Epithelial cell of proximal tubule (primary cell): ENCODE measurements at regions not wholly inside any gene's neighbourhood (a gene's known extent, or its start where the extent isn't known, plus 50 kb on each side); places are given as distances from the start of the nearest gene placed in this dataset.

Source experiments
- DNase-seq: peaks from one replicate; pipeline ENCODE4 v3.0.0-alpha.2; 2011; ENCODE audit warnings: low read depth
- H3K4me3 ChIP-seq: 2 replicates; pipeline ENCODE4 v1.5.1; 2011; ENCODE audit warnings: low read depth, mild to moderate bottlenecking, low read length
- CTCF ChIP-seq: conservative IDR thresholded peaks from 2 replicates; pipeline ENCODE4 v1.5.1; 2012; ENCODE audit warnings: low read depth, mild to moderate bottlenecking, low read length

GRCh38 chr2:201966691-201967438, 66.8 kb upstream of the FZD7 start:
- no peak overlapping the region for H3K4me3 ChIP-seq
- TF ChIP-seq CTCF = no peak
- DNase-seq = no peak

- no peak for DNase-seq
- TF ChIP-seq CTCF = no peak
- H3K4me3 ChIP-seq = no peak overlapping the region
Measured at GRCh38 chr2:201968050-201968449, 65.6 kb upstream of the FZD7 start.

- H3K4me3 ChIP-seq = no peak overlapping the region
- no peak for TF ChIP-seq CTCF
- no peak for DNase-seq
Measured at GRCh38 chr2:201968476-201968875, 65.2 kb upstream of the FZD7 start.

GRCh38 chr2:201969241-201969937, 64.3 kb upstream of the FZD7 start:
- no peak for DNase-seq
- no peak overlapping the region for H3K4me3 ChIP-seq
- no peak for TF ChIP-seq CTCF

- TF ChIP-seq CTCF = no peak
- H3K4me3 ChIP-seq = no peak overlapping the region
- no peak for DNase-seq
Measured at GRCh38 chr2:201969938-201970785, 63.5 kb upstream of the FZD7 start.

GRCh38 chr2:201970786-201971108, 62.9 kb upstream of the FZD7 start:
- no peak for TF ChIP-seq CTCF
- no peak overlapping the region for H3K4me3 ChIP-seq
- DNase-seq = no peak
